ENCODE measurements at regions not wholly inside any gene's neighbourhood (a gene's known extent, or its start where the extent isn't known, plus 50 kb on each side); places are given as distances from the start of the nearest gene placed in this dataset.

- no peak for TF ChIP-seq POLR2A (IDR thresholded peaks at IDR 0.05; ENCODE audit: extremely low read depth, insufficient read length)
- TF ChIP-seq CTCF (IDR thresholded peaks at IDR 0.05; ENCODE audit: low read depth, low read length): no peak
- no peak for TF ChIP-seq MAX (IDR thresholded peaks at IDR 0.05; ENCODE audit: low read depth, low read length)
- no peak for TF ChIP-seq MYC (IDR thresholded peaks at IDR 0.05; ENCODE audit: low read depth, low read length)
These were observed 422.1 kb downstream of the RPS29 start for GRCh38 chr14:49164074-49164473.
